ENCODE measurements at regions not wholly inside any gene's neighbourhood (a gene's known extent, or its start where the extent isn't known, plus 50 kb on each side); places are given as distances from the start of the nearest gene placed in this dataset.
"Not testable (repeated sequence)": the region's sequence is repeated elsewhere in the genome, so short reads cannot be mapped to it uniquely, and the experiment has no call there.

GRCh38 chr6:135680964-135681913 lies 170.3 kb upstream of the PDE7B start:
- H3K4me3 Mint-ChIP-seq, result no peak overlapping the region
- DNase-seq (ENCODE audit: low spot score), result no peak
- H3K27me3 Mint-ChIP-seq (ENCODE audit: low read depth), result no peaks in the 10 kb centered on the region
- H3K9me3 Mint-ChIP-seq, result peaks cover 9% of the 10 kb centered on the region
- peaks cover 10% of the 10 kb centered on the region for H3K36me3 Mint-ChIP-seq (ENCODE audit: low read depth)
- peaks cover 9% of the 10 kb centered on the region for H3K4me1 Mint-ChIP-seq (ENCODE audit: low read depth)
- H3K27ac Mint-ChIP-seq, result no peak overlapping the region

GRCh38 chr6:135686784-135687301 lies 164.7 kb upstream of the PDE7B start:
- no peak for DNase-seq (ENCODE audit: low spot score)
- no peak overlapping the region for H3K27ac Mint-ChIP-seq
- H3K9me3 Mint-ChIP-seq, result peaks cover 16% of the 10 kb centered on the region
- H3K4me3 Mint-ChIP-seq, result no peak overlapping the region
- H3K27me3 Mint-ChIP-seq (ENCODE audit: low read depth), result no peaks in the 10 kb centered on the region
- peaks cover 12% of the 10 kb centered on the region for H3K36me3 Mint-ChIP-seq (ENCODE audit: low read depth)
- H3K4me1 Mint-ChIP-seq (ENCODE audit: low read depth), result peaks cover 19% of the 10 kb centered on the region

- H3K4me3 Mint-ChIP-seq; DNase-seq (ENCODE audit: low spot score); H3K27me3 Mint-ChIP-seq (ENCODE audit: low read depth); H3K27ac Mint-ChIP-seq: not testable (repeated sequence)
- Mint-ChIP-seq H3K36me3 (ENCODE audit: low read depth) (peaks cover 15% of the 10 kb centered on the region), H3K4me1 (ENCODE audit: low read depth) (peaks cover 22% of the 10 kb centered on the region), H3K9me3 (peaks cover 28% of the 10 kb centered on the region)
These were observed 163.0 kb upstream of the PDE7B start for GRCh38 chr6:135688476-135688875.

GRCh38 chr6:135692426-135692825 lies 159.1 kb upstream of the PDE7B start:
- no peak overlapping the region for H3K27ac Mint-ChIP-seq
- H3K9me3 Mint-ChIP-seq, result peaks cover 28% of the 10 kb centered on the region
- peaks cover 16% of the 10 kb centered on the region for H3K4me1 Mint-ChIP-seq (ENCODE audit: low read depth)
- no peaks in the 10 kb centered on the region for H3K27me3 Mint-ChIP-seq (ENCODE audit: low read depth)
- no peak overlapping the region for H3K4me3 Mint-ChIP-seq
- no peak for DNase-seq (ENCODE audit: low spot score)
- peaks cover 15% of the 10 kb centered on the region for H3K36me3 Mint-ChIP-seq (ENCODE audit: low read depth)

GRCh38 chr6:135693811-135694370 lies 157.6 kb upstream of the PDE7B start:
- Mint-ChIP-seq H3K4me3 (no peak overlapping the region), H3K27me3 (ENCODE audit: low read depth) (peaks cover 3% of the 10 kb centered on the region), H3K27ac (no peak overlapping the region), H3K4me1 (ENCODE audit: low read depth) (peaks cover 12% of the 10 kb centered on the region), H3K36me3 (ENCODE audit: low read depth) (peaks cover 10% of the 10 kb centered on the region), H3K9me3 (peaks cover 23% of the 10 kb centered on the region)
- no peak for DNase-seq (ENCODE audit: low spot score)

GRCh38 chr6:135699705-135700104 lies 151.8 kb upstream of the PDE7B start:
- Mint-ChIP-seq H3K27me3 (ENCODE audit: low read depth) (peaks cover 3% of the 10 kb centered on the region), H3K27ac (no peak overlapping the region), H3K36me3 (ENCODE audit: low read depth) (peaks cover 8% of the 10 kb centered on the region), H3K4me3 (no peak overlapping the region), H3K9me3 (peaks cover 19% of the 10 kb centered on the region), H3K4me1 (ENCODE audit: low read depth) (peaks cover 21% of the 10 kb centered on the region)
- DNase-seq (ENCODE audit: low spot score), result no peak

GRCh38 chr6:135701426-135701825 lies 150.1 kb upstream of the PDE7B start:
- H3K4me1 Mint-ChIP-seq (ENCODE audit: low read depth), result peaks cover 21% of the 10 kb centered on the region
- H3K4me3 Mint-ChIP-seq, result no peak overlapping the region
- peaks cover 8% of the 10 kb centered on the region for H3K36me3 Mint-ChIP-seq (ENCODE audit: low read depth)
- H3K27me3 Mint-ChIP-seq (ENCODE audit: low read depth), result peaks cover 3% of the 10 kb centered on the region
- DNase-seq (ENCODE audit: low spot score), result no peak
- peaks cover 19% of the 10 kb centered on the region for H3K9me3 Mint-ChIP-seq
- H3K27ac Mint-ChIP-seq, result no peak overlapping the region

- peaks cover 5% of the 10 kb centered on the region for H3K27me3 Mint-ChIP-seq (ENCODE audit: low read depth)
- peak overlapping the region; percentile 3 for H3K4me3 Mint-ChIP-seq
- peaks cover 19% of the 10 kb centered on the region for H3K9me3 Mint-ChIP-seq
- peak; percentile 15 for DNase-seq (ENCODE audit: low spot score)
- H3K27ac Mint-ChIP-seq, result peak overlapping the region; percentile 15
- H3K4me1 Mint-ChIP-seq (ENCODE audit: low read depth), result peaks cover 21% of the 10 kb centered on the region
- peaks cover 8% of the 10 kb centered on the region for H3K36me3 Mint-ChIP-seq (ENCODE audit: low read depth)
These were observed 148.5 kb upstream of the PDE7B start for GRCh38 chr6:135703007-135703406.

GRCh38 chr6:135703621-135704020 lies 147.9 kb upstream of the PDE7B start:
- Mint-ChIP-seq H3K4me1 (ENCODE audit: low read depth) (peaks cover 21% of the 10 kb centered on the region), H3K27ac (peak overlapping the region; percentile 15), H3K4me3 (peak overlapping the region; percentile 3), H3K36me3 (ENCODE audit: low read depth) (peaks cover 8% of the 10 kb centered on the region), H3K9me3 (peaks cover 19% of the 10 kb centered on the region), H3K27me3 (ENCODE audit: low read depth) (peaks cover 6% of the 10 kb centered on the region)
- DNase-seq (ENCODE audit: low spot score), result peak; percentile 74

- Mint-ChIP-seq H3K4me3 (no peak overlapping the region), H3K4me1 (ENCODE audit: low read depth) (peaks cover 19% of the 10 kb centered on the region), H3K9me3 (peaks cover 13% of the 10 kb centered on the region), H3K27me3 (ENCODE audit: low read depth) (peaks cover 11% of the 10 kb centered on the region), H3K27ac (no peak overlapping the region), H3K36me3 (ENCODE audit: low read depth) (peaks cover 7% of the 10 kb centered on the region)
- DNase-seq (ENCODE audit: low spot score), result no peak
These were observed 144.1 kb upstream of the PDE7B start for GRCh38 chr6:135707426-135707825.

- Mint-ChIP-seq H3K27me3 (ENCODE audit: low read depth) (peaks cover 13% of the 10 kb centered on the region), H3K36me3 (ENCODE audit: low read depth) (no peaks in the 10 kb centered on the region), H3K4me3 (no peak overlapping the region), H3K9me3 (no peaks in the 10 kb centered on the region), H3K4me1 (ENCODE audit: low read depth) (no peaks in the 10 kb centered on the region), H3K27ac (no peak overlapping the region)
- no peak for DNase-seq (ENCODE audit: low spot score)
These were observed 141.5 kb upstream of the PDE7B start for GRCh38 chr6:135710042-135710441.

GRCh38 chr6:135722190-135722589 lies 129.3 kb upstream of the PDE7B start:
- Mint-ChIP-seq H3K4me1 (ENCODE audit: low read depth) (peaks cover 6% of the 10 kb centered on the region), H3K9me3 (peaks cover 43% of the 10 kb centered on the region), H3K4me3 (no peak overlapping the region), H3K27me3 (ENCODE audit: low read depth) (no peaks in the 10 kb centered on the region), H3K27ac (no peak overlapping the region), H3K36me3 (ENCODE audit: low read depth) (peaks cover 23% of the 10 kb centered on the region)
- no peak for DNase-seq (ENCODE audit: low spot score)

GRCh38 chr6:135722679-135723078 lies 128.8 kb upstream of the PDE7B start:
- peaks cover 23% of the 10 kb centered on the region for H3K36me3 Mint-ChIP-seq (ENCODE audit: low read depth)
- H3K9me3 Mint-ChIP-seq, result peaks cover 43% of the 10 kb centered on the region
- no peak overlapping the region for H3K4me3 Mint-ChIP-seq
- peaks cover 6% of the 10 kb centered on the region for H3K4me1 Mint-ChIP-seq (ENCODE audit: low read depth)
- DNase-seq (ENCODE audit: low spot score), result peak; percentile 45
- no peaks in the 10 kb centered on the region for H3K27me3 Mint-ChIP-seq (ENCODE audit: low read depth)
- H3K27ac Mint-ChIP-seq, result no peak overlapping the region

- Mint-ChIP-seq H3K27me3 (ENCODE audit: low read depth) (peaks cover 2% of the 10 kb centered on the region), H3K4me3 (no peak overlapping the region), H3K9me3 (peaks cover 30% of the 10 kb centered on the region), H3K4me1 (ENCODE audit: low read depth) (no peaks in the 10 kb centered on the region), H3K27ac (no peak overlapping the region), H3K36me3 (ENCODE audit: low read depth) (peaks cover 17% of the 10 kb centered on the region)
- DNase-seq (ENCODE audit: low spot score), result no peak
These were observed 122.9 kb upstream of the PDE7B start for GRCh38 chr6:135728589-135728988.

Data from T-helper 2 cell treated with Interferon-gamma antibody and Interleukin-4, amounts not matched to agents 5 μg/mL and 100 μg/mL, for 36 hours (primary cell).